22Rv1 (cell line): ENCODE measurements at regions not wholly inside any gene's neighbourhood (a gene's known extent, or its start where the extent isn't known, plus 50 kb on each side); places are given as distances from the start of the nearest gene placed in this dataset.

Source experiments
- H3K27ac ChIP-seq: fragments of 450-650 bp; 2 replicates; pipeline ENCODE4 v1.5.1; 2017
- CTCF ChIP-seq: fragments of 450-650 bp; IDR thresholded peaks from 2 replicates; pipeline ENCODE4 v1.5.1; 2017; ENCODE audit warnings: mild to moderate bottlenecking
- ZFX ChIP-seq: fragments of 450-650 bp; IDR thresholded peaks from 2 replicates; pipeline ENCODE4 v1.6.1; 2017; ENCODE audit warnings: antibody characterized with exemption, borderline replicate concordance

DNA sequence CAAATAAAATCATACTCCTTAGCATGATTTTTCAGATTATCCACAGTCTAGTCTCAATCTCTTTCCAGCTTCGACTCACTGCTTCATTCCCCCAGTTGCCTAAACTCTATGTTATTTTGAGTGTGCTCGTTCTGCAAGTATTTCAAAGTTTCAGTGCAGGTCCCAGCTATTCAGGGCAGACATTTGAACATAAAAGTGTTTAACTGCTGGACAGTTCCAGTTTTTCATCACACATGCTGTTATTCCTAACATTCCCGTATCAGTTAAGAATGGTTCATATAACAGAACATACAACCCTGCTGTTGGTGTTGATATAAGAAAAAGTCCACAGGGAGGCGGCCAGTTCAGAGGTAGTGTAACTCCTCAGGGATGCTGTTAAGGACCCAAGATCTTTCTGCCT, 113.3 kb downstream of the SLIT2 start:
- no peak overlapping the region for H3K27ac ChIP-seq
- TF ChIP-seq ZFX (no peak), CTCF (no peak)

DNA sequence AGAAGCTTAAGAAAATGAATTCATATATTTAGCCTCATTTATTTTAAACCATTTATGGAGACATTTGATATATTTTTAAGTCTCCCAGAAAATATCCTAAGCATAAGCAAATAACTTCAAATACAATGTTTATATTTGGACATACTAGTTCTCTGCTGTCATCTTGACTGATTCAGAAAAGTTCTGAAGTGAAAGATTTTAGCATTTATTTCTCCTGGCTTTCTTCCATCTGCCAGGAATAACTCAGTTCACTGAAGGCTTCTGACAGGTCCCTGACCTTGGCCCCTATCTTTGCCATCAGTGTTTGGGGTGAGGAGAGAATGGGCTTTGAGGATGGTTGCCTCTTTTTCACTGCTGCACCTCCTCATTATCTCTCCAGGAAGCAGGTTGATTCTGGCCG, 115.7 kb downstream of the SLIT2 start:
- H3K27ac ChIP-seq, result no peak overlapping the region
- TF ChIP-seq ZFX, result no peak
- TF ChIP-seq CTCF, result no peak

DNA sequence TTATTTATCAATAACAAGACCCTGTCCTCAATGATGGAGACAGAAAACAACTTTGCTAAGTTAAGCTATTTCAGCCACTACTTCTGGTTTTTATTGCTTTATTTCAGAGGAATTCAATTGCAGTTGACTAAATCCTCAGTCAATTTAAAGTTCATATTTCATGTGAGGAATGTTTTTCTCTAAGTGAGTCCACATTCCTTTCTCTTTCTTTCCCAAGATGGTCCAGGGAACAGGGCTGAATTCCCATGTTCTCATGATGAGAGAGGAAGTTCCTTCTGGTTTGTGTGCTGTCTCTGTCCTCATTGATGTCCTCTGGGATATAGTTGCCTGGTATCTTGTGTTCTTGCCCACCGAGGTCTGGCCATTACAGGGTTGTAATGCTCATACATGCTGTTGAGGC, 117.2 kb downstream of the SLIT2 start:
- TF ChIP-seq CTCF (no peak), ZFX (no peak)
- H3K27ac ChIP-seq, result no peak overlapping the region

DNA sequence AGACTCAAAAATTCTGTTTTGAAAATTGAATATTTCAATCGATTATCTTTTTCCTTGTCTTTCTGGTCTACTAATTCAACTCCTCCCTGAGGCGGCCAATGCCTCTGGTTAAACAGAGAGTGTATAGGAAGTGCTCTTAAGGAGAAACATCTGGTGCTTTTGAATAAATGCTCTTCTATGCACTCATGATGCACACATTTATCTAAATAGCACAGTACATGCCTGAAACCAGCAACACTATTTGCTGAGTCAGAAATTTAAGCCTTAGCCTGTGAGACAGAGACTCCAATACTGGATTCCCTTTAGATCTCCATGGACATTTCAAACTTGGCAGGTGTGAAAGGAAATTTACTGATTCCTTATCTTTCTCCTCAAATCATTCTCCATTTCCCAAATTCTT, 118.6 kb downstream of the SLIT2 start:
- no peak overlapping the region for H3K27ac ChIP-seq
- no peak for TF ChIP-seq ZFX
- no peak for TF ChIP-seq CTCF

DNA sequence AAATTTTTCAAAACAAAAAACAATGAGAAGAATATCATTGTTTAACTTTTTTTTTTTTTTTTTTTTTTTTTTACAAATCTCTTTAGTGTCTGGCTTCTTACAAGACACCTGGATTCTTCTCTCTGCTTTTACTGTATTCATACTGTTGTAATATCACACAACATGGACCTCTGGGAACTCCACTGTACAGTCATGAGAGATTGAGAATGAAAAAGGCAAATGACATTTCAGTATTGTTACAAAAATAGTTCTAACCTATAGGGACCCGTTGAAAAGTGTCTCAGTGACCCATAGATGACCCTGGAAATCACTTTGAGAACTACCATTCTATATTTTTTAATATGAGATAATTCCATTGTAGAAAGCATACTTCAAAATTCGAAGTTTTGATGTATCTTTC, 124.4 kb downstream of the SLIT2 start:
- TF ChIP-seq CTCF (no peak), ZFX (no peak)

GRCh38 chr4:20378181-20378580, 126.5 kb downstream of the SLIT2 start:
- TF ChIP-seq CTCF (no peak), ZFX (no peak)
- H3K27ac ChIP-seq, result no peak overlapping the region

More for the DNA sequence above, 124.4 kb downstream of the SLIT2 start:
- H3K27ac ChIP-seq, result no peak overlapping the region

- TF ChIP-seq ZFX (no peak), CTCF (no peak)
- no peak overlapping the region for H3K27ac ChIP-seq
Observed at GRCh38 chr4:20381005-20381404, 129.3 kb downstream of the SLIT2 start.
